GM19239 (cell line): ENCODE measurements at regions not wholly inside any gene's neighbourhood (a gene's known extent, or its start where the extent isn't known, plus 50 kb on each side); places are given as distances from the start of the nearest gene placed in this dataset.

Experiments
- DNase-seq: peaks from one replicate; pipeline ENCODE4 v3.0.0; 2011; ENCODE audit warnings: low spot score; ENCODE audit not compliant: insufficient read length
- FAIRE-seq: peaks from 2 replicates; lab custom pipeline; 2011; peaks lifted over from hg19 to GRCh38; lab: Jason Lieb, UNC

GRCh38 chr18:43559507-43559906 lies 282.2 kb upstream of the SYT4 start:
- FAIRE-seq = no peak

GRCh38 chr18:43563780-43564179 lies 286.5 kb upstream of the SYT4 start:
- DNase-seq = no peak
- no peak for FAIRE-seq

More at GRCh38 chr18:43559507-43559906, 282.2 kb upstream of the SYT4 start:
- no peak for DNase-seq

- DNase-seq (no peak), FAIRE-seq (no peak)
Observed at GRCh38 chr18:43570593-43570992, 293.3 kb upstream of the SYT4 start.

GRCh38 chr18:43571078-43571689 lies 293.9 kb upstream of the SYT4 start:
- peak; percentile 73 for FAIRE-seq

GRCh38 chr18:43572163-43572562 lies 294.9 kb upstream of the SYT4 start:
- no peak for FAIRE-seq

More at GRCh38 chr18:43571078-43571689, 293.9 kb upstream of the SYT4 start:
- DNase-seq = no peak

GRCh38 chr18:43574974-43575373 lies 297.7 kb upstream of the SYT4 start:
- DNase-seq (no peak), FAIRE-seq (no peak)

More at GRCh38 chr18:43572163-43572562, 294.9 kb upstream of the SYT4 start:
- no peak for DNase-seq

GRCh38 chr18:43578211-43578610 lies 300.9 kb upstream of the SYT4 start:
- no peak for FAIRE-seq
- no peak for DNase-seq

GRCh38 chr18:43578706-43579105 lies 301.4 kb upstream of the SYT4 start:
- FAIRE-seq (no peak), DNase-seq (no peak)

- FAIRE-seq (no peak), DNase-seq (no peak)
Observed at GRCh38 chr18:43581936-43582519, 304.7 kb upstream of the SYT4 start.

- no peak for DNase-seq
Observed at GRCh38 chr18:43587538-43588153, 310.4 kb upstream of the SYT4 start.

GRCh38 chr18:43588838-43589237 lies 311.5 kb upstream of the SYT4 start:
- FAIRE-seq = no peak
- no peak for DNase-seq

More at GRCh38 chr18:43587538-43588153, 310.4 kb upstream of the SYT4 start:
- no peak for FAIRE-seq

- no peak for DNase-seq
- no peak for FAIRE-seq
Observed at GRCh38 chr18:43589611-43590151, 312.4 kb upstream of the SYT4 start.

- no peak for DNase-seq
Observed at GRCh38 chr18:43590182-43590903, 313.1 kb upstream of the SYT4 start.

GRCh38 chr18:43592269-43592668 lies 315.0 kb upstream of the SYT4 start:
- no peak for DNase-seq
- no peak for FAIRE-seq

More at GRCh38 chr18:43590182-43590903, 313.1 kb upstream of the SYT4 start:
- FAIRE-seq = no peak

- peak; percentile 59 for FAIRE-seq
- DNase-seq = no peak
Observed at GRCh38 chr18:43596105-43596712, 318.9 kb upstream of the SYT4 start.

- no peak for FAIRE-seq
- no peak for DNase-seq
Observed at GRCh38 chr18:43601432-43601831, 324.1 kb upstream of the SYT4 start.

GRCh38 chr18:43605224-43605623 lies 327.9 kb upstream of the SYT4 start:
- DNase-seq = no peak
- no peak for FAIRE-seq

- no peak for FAIRE-seq
- DNase-seq = no peak
Observed at GRCh38 chr18:43606795-43607194, 329.5 kb upstream of the SYT4 start.

- DNase-seq = peak; percentile 6
- peak; percentile 35 for FAIRE-seq
Observed at GRCh38 chr18:43620936-43621335, 343.6 kb upstream of the SYT4 start.

GRCh38 chr18:43622024-43622423 lies 344.7 kb upstream of the SYT4 start:
- DNase-seq = no peak
- no peak for FAIRE-seq
